ENCODE measurements at regions not wholly inside any gene's neighbourhood (a gene's known extent, or its start where the extent isn't known, plus 50 kb on each side); places are given as distances from the start of the nearest gene placed in this dataset.

- intact Hi-C loops (cut with DNase I, micrococcal nuclease): no loop called here
- no peak for ATAC-seq (ENCODE audit: poor library complexity)
- Histone ChIP-seq H3K36me3 (ENCODE audit: insufficient read depth, low read length) (no peaks in the 10 kb centered on the region), H3K4me1 (ENCODE audit: insufficient read depth, low read length) (no peaks in the 10 kb centered on the region), H3K27me3 (ENCODE audit: control insufficient read depth in 1 of 2, insufficient read depth in 2 of 2, low read length in 2 of 2) (no peaks in the 10 kb centered on the region), H3K9me3 (ENCODE audit: control insufficient read depth in 1 of 2, insufficient read depth in 1 of 2, low read length in 2 of 2) (no peaks in the 10 kb centered on the region), H3K4me3 (ENCODE audit: low read length) (no peak overlapping the region), H3K27ac (ENCODE audit: low read depth in 1 of 2, low read length in 2 of 2) (no peak overlapping the region)
- Mint-ChIP-seq H3K4me1 (ENCODE audit: low read depth) (no peaks in the 10 kb centered on the region), H3K36me3 (ENCODE audit: low read depth) (no peaks in the 10 kb centered on the region), H3K27me3 (no peaks in the 10 kb centered on the region), H3K9me3 (peaks cover 3% of the 10 kb centered on the region), H3K4me3 (no peak overlapping the region), H3K27ac (no peak overlapping the region)
- no peak for TF ChIP-seq CTCF (IDR thresholded peaks at IDR 0.05)
- CTCF ChIA-PET: no interaction called here
- POLR2A ChIA-PET: no interaction called here
- DNase-seq: no peak
Measured at GRCh38 chr12:84632556-84632955, 280.0 kb downstream of the SLC6A15 start.

- H3K4me3 Mint-ChIP-seq: no peak overlapping the region
- POLR2A ChIA-PET: no interaction called here
- Histone ChIP-seq H3K36me3 (ENCODE audit: insufficient read depth, low read length) (no peaks in the 10 kb centered on the region), H3K4me3 (ENCODE audit: low read length) (no peak overlapping the region), H3K27ac (ENCODE audit: low read depth in 1 of 2, low read length in 2 of 2) (no peak overlapping the region), H3K4me1 (ENCODE audit: insufficient read depth, low read length) (no peaks in the 10 kb centered on the region), H3K27me3 (ENCODE audit: control insufficient read depth in 1 of 2, insufficient read depth in 2 of 2, low read length in 2 of 2) (no peaks in the 10 kb centered on the region), H3K9me3 (ENCODE audit: control insufficient read depth in 1 of 2, insufficient read depth in 1 of 2, low read length in 2 of 2) (no peaks in the 10 kb centered on the region)
- ATAC-seq (ENCODE audit: poor library complexity) (no peak), DNase-seq (no peak)
- no peaks in the 10 kb centered on the region for H3K27me3 Mint-ChIP-seq
- TF ChIP-seq CTCF (IDR thresholded peaks at IDR 0.05): no peak
- H3K4me1 Mint-ChIP-seq (ENCODE audit: low read depth): no peaks in the 10 kb centered on the region
- no peaks in the 10 kb centered on the region for H3K36me3 Mint-ChIP-seq (ENCODE audit: low read depth)
- peaks cover 5% of the 10 kb centered on the region for H3K9me3 Mint-ChIP-seq
- H3K27ac Mint-ChIP-seq: no peak overlapping the region
- intact Hi-C loops (cut with DNase I, micrococcal nuclease): no loop called here
- CTCF ChIA-PET: no interaction called here
Measured at GRCh38 chr12:84631020-84631419, 281.6 kb downstream of the SLC6A15 start.

GRCh38 chr12:84627593-84627992, 285.0 kb downstream of the SLC6A15 start:
- Mint-ChIP-seq H3K36me3 (ENCODE audit: low read depth) (no peaks in the 10 kb centered on the region), H3K27ac (no peak overlapping the region), H3K27me3 (no peaks in the 10 kb centered on the region), H3K4me3 (no peak overlapping the region), H3K9me3 (peaks cover 3% of the 10 kb centered on the region), H3K4me1 (ENCODE audit: low read depth) (no peaks in the 10 kb centered on the region)
- CTCF ChIA-PET: no interaction called here
- Histone ChIP-seq H3K27ac (ENCODE audit: low read depth in 1 of 2, low read length in 2 of 2) (no peak overlapping the region), H3K27me3 (ENCODE audit: control insufficient read depth in 1 of 2, insufficient read depth in 2 of 2, low read length in 2 of 2) (no peaks in the 10 kb centered on the region), H3K36me3 (ENCODE audit: insufficient read depth, low read length) (no peaks in the 10 kb centered on the region), H3K9me3 (ENCODE audit: control insufficient read depth in 1 of 2, insufficient read depth in 1 of 2, low read length in 2 of 2) (no peaks in the 10 kb centered on the region), H3K4me1 (ENCODE audit: insufficient read depth, low read length) (no peaks in the 10 kb centered on the region), H3K4me3 (ENCODE audit: low read length) (no peak overlapping the region)
- POLR2A ChIA-PET: no interaction called here
- intact Hi-C loops (cut with DNase I, micrococcal nuclease): no loop called here
- DNase-seq (no peak), ATAC-seq (ENCODE audit: poor library complexity) (no peak)
- TF ChIP-seq CTCF (IDR thresholded peaks at IDR 0.05): no peak

Measured in CD4-positive, alpha-beta T cell (primary cell).